Esophagus squamous epithelium (tissue), 5 donors: ENCODE measurements at regions not wholly inside any gene's neighbourhood (a gene's known extent, or its start where the extent isn't known, plus 50 kb on each side); places are given as distances from the start of the nearest gene placed in this dataset.

ENCODE experiments used
- DNase-seq: peaks from one replicate; lab custom pipeline; 2025; lab: John Stamatoyannopoulos, UW
- H3K27ac ChIP-seq, 4 donors: fragments of 200-600 bp; sonication (generic); one replicate each; pipeline ENCODE4 v1.5.1; 2016 to 2019; ENCODE audit warnings: mild to moderate bottlenecking in 1 of 4
- H3K27me3 ChIP-seq, 4 donors: fragments of 200-600 bp; sonication (generic); 1 replicate in 3 of 4; 2 replicates in 1 of 4; pipeline versions ENCODE4 v1.5.1 to v1.6.0; 2017 to 2021; ENCODE audit warnings: antibody characterized with exemption in 1 of 4
- H3K36me3 ChIP-seq, 3 donors: fragments of 200-600 bp; sonication (generic); one replicate each; pipeline ENCODE4 v1.5.1; 2016 to 2019
- H3K4me1 ChIP-seq, 3 donors: fragments of 200-600 bp; sonication (generic); one replicate each; pipeline ENCODE4 v1.5.1; 2017 to 2019
- H3K4me3 ChIP-seq, 4 donors: fragments of 200-600 bp; sonication (generic); 1 replicate in 3 of 4; 2 replicates in 1 of 4; pipeline ENCODE4 v1.5.1; 2016 to 2019; ENCODE audit warnings: mild to moderate bottlenecking in 2 of 4, moderate library complexity in 1 of 4
- H3K9me3 ChIP-seq, 3 donors: fragments of 200-600 bp; sonication (generic); one replicate each; pipeline ENCODE4 v1.5.1; 2016 to 2019
- CTCF ChIP-seq, 6 experiments: fragments of 450-650 bp in 4 of 6; fragments of 200-600 bp in 2 of 6; sonication (generic) in 2 of 6; IDR thresholded peaks; one replicate each; pipeline ENCODE4 v1.5.1; 2016 to 2019; ENCODE audit warnings: antibody characterized with exemption in 6 of 6, mild to moderate bottlenecking in 4 of 6, moderate library complexity in 4 of 6
- POLR2A ChIP-seq, 4 donors: fragments of 450-650 bp; IDR thresholded peaks; one replicate each; pipeline ENCODE4 v1.6.1; 2017; ENCODE audit warnings: antibody characterized with exemption in 4 of 4, mild to moderate bottlenecking in 4 of 4, moderate library complexity in 3 of 4
- WGBS, 2 donors: methylation state at CpG; one replicate each; pipeline ENCODE4 v1.1.5; 2018; 5-methylcytosine and 5-hydroxymethylcytosine counted together
- intact Hi-C: fragments of 100-400 bp; cut with DNase I; formaldehyde crosslinking; loops from one replicate; pipeline ENCODE4 v1.15.0; 2022
- donor health status: DM: yes; HTN: yes; CAD: no.

GRCh38 chr9:13503599-13503998 is 224.1 kb upstream of the MPDZ start:
- Histone ChIP-seq H3K4me3 (no peak overlapping the region), H3K36me3 (no peaks in the 10 kb centered on the region), H3K27ac (no peak overlapping the region), H3K27me3 (no peaks in the 10 kb centered on the region), H3K4me1 (no peaks in the 10 kb centered on the region), H3K9me3 (no peaks in the 10 kb centered on the region)
- DNase-seq, result no peak
- WGBS, 2 donors, result 90 to 97% methylated on average over 2 of the region's 2 CpGs
- intact Hi-C loops, result no loop called here
- TF ChIP-seq POLR2A (IDR thresholded peaks at IDR 0.05) (no peak), CTCF (IDR thresholded peaks at IDR 0.05) (no peak)

DNA sequence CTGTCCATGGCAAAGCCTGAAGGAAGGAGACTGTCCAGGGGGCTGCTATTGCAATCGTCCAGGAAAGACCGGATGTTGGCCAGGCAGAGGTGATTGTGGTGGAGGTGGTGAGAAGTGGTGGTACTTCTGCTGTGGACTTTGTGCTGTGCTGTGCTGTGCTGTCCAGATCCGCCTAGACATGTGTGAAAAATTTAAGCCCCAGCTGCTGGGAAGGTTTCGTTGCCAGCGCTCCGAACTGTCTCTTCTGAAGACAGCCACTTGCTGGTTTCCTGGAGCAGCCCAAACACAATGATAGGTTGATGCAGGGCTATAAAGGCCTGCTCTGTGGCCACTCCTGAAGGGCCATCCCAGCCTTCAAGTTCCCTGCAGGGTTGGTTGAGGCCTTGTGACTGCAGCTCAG is 223.0 kb upstream of the MPDZ start:
- H3K4me1 ChIP-seq, result no peaks in the 10 kb centered on the region
- no peak overlapping the region for H3K27ac ChIP-seq
- no peaks in the 10 kb centered on the region for H3K36me3 ChIP-seq
- H3K27me3 ChIP-seq, result no peaks in the 10 kb centered on the region
- H3K9me3 ChIP-seq, result no peaks in the 10 kb centered on the region
- 59 to 75% methylated on average over 4 to 6 of the region's 6 CpGs for WGBS, 2 donors
- intact Hi-C loops, result no loop called here
- DNase-seq, result no peak
- TF ChIP-seq CTCF (IDR thresholded peaks at IDR 0.05) (no peak), POLR2A (IDR thresholded peaks at IDR 0.05) (no peak)
- H3K4me3 ChIP-seq, result no peak overlapping the region

GRCh38 chr9:13501018-13501417 is 221.5 kb upstream of the MPDZ start:
- H3K36me3 ChIP-seq, result no peaks in the 10 kb centered on the region
- intact Hi-C loops, result no loop called here
- 100% methylated on average over 1 of the region's 1 CpG for WGBS, 2 donors
- H3K9me3 ChIP-seq, result no peaks in the 10 kb centered on the region
- H3K27me3 ChIP-seq, result no peaks in the 10 kb centered on the region
- H3K4me3 ChIP-seq, result no peak overlapping the region
- no peak for TF ChIP-seq POLR2A (IDR thresholded peaks at IDR 0.05)
- TF ChIP-seq CTCF (IDR thresholded peaks at IDR 0.05), result no peak
- DNase-seq, result no peak
- no peaks in the 10 kb centered on the region for H3K4me1 ChIP-seq
- no peak overlapping the region for H3K27ac ChIP-seq

GRCh38 chr9:13500034-13500433 is 220.5 kb upstream of the MPDZ start:
- WGBS, 2 donors, result 67% methylated on average over 1 of the region's 1 CpG; no CpG with 5 or more reads in 1 of the 2 donors
- no peaks in the 10 kb centered on the region for H3K4me1 ChIP-seq
- no peak overlapping the region for H3K4me3 ChIP-seq
- DNase-seq, result no peak
- H3K27ac ChIP-seq, result no peak overlapping the region
- H3K27me3 ChIP-seq, result no peaks in the 10 kb centered on the region
- H3K36me3 ChIP-seq, result no peaks in the 10 kb centered on the region
- H3K9me3 ChIP-seq, result no peaks in the 10 kb centered on the region
- TF ChIP-seq CTCF (IDR thresholded peaks at IDR 0.05), result no peak
- no peak for TF ChIP-seq POLR2A (IDR thresholded peaks at IDR 0.05)
- intact Hi-C loops, result no loop called here

GRCh38 chr9:13493697-13494096 is 214.2 kb upstream of the MPDZ start:
- H3K4me3 ChIP-seq, result no peak overlapping the region
- intact Hi-C loops, result no loop called here
- H3K27me3 ChIP-seq, result no peaks in the 10 kb centered on the region
- no peaks in the 10 kb centered on the region for H3K9me3 ChIP-seq
- H3K36me3 ChIP-seq, result no peaks in the 10 kb centered on the region
- no peaks in the 10 kb centered on the region for H3K4me1 ChIP-seq
- TF ChIP-seq CTCF (IDR thresholded peaks at IDR 0.05) (no peak), POLR2A (IDR thresholded peaks at IDR 0.05) (no peak)
- DNase-seq, result no peak
- H3K27ac ChIP-seq, result no peak overlapping the region
- WGBS, 2 donors, result 93 to 94% methylated on average over 3 of the region's 3 CpGs
